ENCODE measurements at regions not wholly inside any gene's neighbourhood (a gene's known extent, or its start where the extent isn't known, plus 50 kb on each side); places are given as distances from the start of the nearest gene placed in this dataset.
A peak's percentile ranks its signal among the peaks of the same experiment; 100 is the strongest.

DNA sequence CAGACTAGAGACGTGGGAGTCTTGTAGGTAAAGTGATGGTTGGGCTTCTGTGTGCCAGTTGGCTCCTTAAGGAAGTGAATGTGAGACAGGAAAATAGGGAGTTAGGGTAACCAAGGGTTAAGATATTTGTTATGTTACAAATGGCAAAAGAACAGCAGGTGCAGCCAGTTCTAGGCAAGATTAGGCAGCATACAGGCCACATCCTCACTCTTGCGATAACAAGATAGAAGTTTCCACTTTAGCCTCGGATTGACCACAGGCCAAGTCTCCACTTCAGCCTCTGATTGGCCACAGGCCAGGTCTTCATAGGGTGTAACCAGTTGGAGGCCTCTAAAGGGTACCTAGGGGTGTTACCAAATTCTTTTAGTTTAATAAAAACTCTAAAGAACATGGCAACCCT is 54.6 kb upstream of the ABCA1 start:
- Histone ChIP-seq H3K27ac (ENCODE audit: extremely low read depth, low read depth, low read length) (no peak overlapping the region), H3K4me1 (ENCODE audit: control insufficient read depth, insufficient read depth, low read length) (no peaks in the 10 kb centered on the region), H3K4me3 (ENCODE audit: low read depth, low read length) (no peak overlapping the region), H3K9me3 (ENCODE audit: control insufficient read depth, insufficient read depth, low read depth, low read length) (no peaks in the 10 kb centered on the region), H3K36me3 (ENCODE audit: control insufficient read depth in 2 of 2, insufficient read depth in 1 of 2, low read length in 2 of 2) (no peaks in the 10 kb centered on the region)
- CTCF ChIA-PET = interaction anchor here (0.7 kb wide), 1 partner anchor 9 kb away, joined by 3 read pairs; no protein-coding TSS in a partner anchor
- POLR2A ChIA-PET = interaction anchor here (0.6 kb wide), 1 partner anchor 12 kb away, joined by 4 read pairs; no protein-coding TSS in a partner anchor
- TF ChIP-seq, protein P1, sequence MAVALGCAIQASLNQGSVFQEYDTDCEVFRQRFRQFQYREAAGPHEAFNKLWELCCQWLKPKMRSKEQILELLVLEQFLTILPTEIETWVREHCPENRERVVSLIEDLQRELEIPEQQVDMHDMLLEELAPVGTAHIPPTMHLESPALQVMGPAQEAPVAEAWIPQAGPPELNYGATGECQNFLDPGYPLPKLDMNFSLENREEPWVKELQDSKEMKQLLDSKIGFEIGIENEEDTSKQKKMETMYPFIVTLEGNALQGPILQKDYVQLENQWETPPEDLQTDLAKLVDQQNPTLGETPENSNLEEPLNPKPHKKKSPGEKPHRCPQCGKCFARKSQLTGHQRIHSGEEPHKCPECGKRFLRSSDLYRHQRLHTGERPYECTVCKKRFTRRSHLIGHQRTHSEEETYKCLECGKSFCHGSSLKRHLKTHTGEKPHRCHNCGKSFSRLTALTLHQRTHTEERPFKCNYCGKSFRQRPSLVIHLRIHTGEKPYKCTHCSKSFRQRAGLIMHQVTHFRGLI (tag by site-specific recombination; IDR thresholded peaks at IDR 0.05) = peak; percentile 65; the same call in 1 of the 2 replicates
- TF ChIP-seq, protein P2, sequence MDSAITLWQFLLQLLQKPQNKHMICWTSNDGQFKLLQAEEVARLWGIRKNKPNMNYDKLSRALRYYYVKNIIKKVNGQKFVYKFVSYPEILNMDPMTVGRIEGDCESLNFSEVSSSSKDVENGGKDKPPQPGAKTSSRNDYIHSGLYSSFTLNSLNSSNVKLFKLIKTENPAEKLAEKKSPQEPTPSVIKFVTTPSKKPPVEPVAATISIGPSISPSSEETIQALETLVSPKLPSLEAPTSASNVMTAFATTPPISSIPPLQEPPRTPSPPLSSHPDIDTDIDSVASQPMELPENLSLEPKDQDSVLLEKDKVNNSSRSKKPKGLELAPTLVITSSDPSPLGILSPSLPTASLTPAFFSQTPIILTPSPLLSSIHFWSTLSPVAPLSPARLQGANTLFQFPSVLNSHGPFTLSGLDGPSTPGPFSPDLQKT (IDR thresholded peaks at IDR 0.05; ENCODE audit: borderline replicate concordance, low read depth, low read length) = no peak

DNA sequence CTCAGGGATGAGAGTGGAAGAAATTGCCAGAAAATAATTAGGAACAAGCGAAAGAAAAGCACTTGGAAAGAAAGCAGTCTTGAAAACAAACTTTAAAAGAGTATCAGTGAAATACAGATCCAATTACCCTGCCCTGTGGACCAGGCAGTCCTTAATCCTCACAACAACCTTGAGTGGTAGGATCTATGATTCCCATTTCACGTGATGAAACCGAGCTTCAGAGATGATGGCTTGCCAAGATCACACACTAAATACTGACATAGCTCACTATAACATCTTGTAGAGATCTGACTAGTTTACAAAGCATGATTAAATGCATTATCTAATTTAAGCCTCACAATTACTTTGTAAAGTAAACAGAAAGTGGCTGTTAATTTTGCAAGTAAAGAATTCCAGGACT is 55.5 kb upstream of the ABCA1 start:
- POLR2A ChIA-PET = no interaction called here
- TF ChIP-seq PRDM4 (tag by site-specific recombination; IDR thresholded peaks at IDR 0.05) = no peak
- TF ChIP-seq ZNF433 (tag by site-specific recombination; IDR thresholded peaks at IDR 0.05; ENCODE audit: low read depth) = no peak
- no peak for TF ChIP-seq SCRT1 (tag by site-specific recombination; IDR thresholded peaks at IDR 0.05; ENCODE audit: borderline replicate concordance)
- no peak for TF ChIP-seq KLF1 (tag by site-specific recombination; IDR thresholded peaks at IDR 0.05)
- no peak for TF ChIP-seq ZNF202 (tag by site-specific recombination; IDR thresholded peaks at IDR 0.05; ENCODE audit: borderline replicate concordance)
- TF ChIP-seq HOXA7 (CRISPR knock-in tag; IDR thresholded peaks at IDR 0.05; ENCODE audit: borderline replicate concordance) = no peak
- no peak for TF ChIP-seq ZNF776 (tag by site-specific recombination; IDR thresholded peaks at IDR 0.05; ENCODE audit: borderline replicate concordance)
- TF ChIP-seq, protein P3, sequence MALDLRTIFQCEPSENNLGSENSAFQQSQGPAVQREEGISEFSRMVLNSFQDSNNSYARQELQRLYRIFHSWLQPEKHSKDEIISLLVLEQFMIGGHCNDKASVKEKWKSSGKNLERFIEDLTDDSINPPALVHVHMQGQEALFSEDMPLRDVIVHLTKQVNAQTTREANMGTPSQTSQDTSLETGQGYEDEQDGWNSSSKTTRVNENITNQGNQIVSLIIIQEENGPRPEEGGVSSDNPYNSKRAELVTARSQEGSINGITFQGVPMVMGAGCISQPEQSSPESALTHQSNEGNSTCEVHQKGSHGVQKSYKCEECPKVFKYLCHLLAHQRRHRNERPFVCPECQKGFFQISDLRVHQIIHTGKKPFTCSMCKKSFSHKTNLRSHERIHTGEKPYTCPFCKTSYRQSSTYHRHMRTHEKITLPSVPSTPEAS (tag by site-specific recombination; IDR thresholded peaks at IDR 0.05) = no peak
- no peak for TF ChIP-seq ZNF184 (tag by site-specific recombination; IDR thresholded peaks at IDR 0.05)
- TF ChIP-seq, protein P4, sequence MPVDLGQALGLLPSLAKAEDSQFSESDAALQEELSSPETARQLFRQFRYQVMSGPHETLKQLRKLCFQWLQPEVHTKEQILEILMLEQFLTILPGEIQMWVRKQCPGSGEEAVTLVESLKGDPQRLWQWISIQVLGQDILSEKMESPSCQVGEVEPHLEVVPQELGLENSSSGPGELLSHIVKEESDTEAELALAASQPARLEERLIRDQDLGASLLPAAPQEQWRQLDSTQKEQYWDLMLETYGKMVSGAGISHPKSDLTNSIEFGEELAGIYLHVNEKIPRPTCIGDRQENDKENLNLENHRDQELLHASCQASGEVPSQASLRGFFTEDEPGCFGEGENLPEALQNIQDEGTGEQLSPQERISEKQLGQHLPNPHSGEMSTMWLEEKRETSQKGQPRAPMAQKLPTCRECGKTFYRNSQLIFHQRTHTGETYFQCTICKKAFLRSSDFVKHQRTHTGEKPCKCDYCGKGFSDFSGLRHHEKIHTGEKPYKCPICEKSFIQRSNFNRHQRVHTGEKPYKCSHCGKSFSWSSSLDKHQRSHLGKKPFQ (tag by site-specific recombination; IDR thresholded peaks at IDR 0.05) = no peak
- no peak for TF ChIP-seq PBX3 (CRISPR knock-in tag; IDR thresholded peaks at IDR 0.05)
- no peak for TF ChIP-seq ZFP3 (tag by site-specific recombination; IDR thresholded peaks at IDR 0.05; ENCODE audit: low read depth)
- TF ChIP-seq, protein P5, sequence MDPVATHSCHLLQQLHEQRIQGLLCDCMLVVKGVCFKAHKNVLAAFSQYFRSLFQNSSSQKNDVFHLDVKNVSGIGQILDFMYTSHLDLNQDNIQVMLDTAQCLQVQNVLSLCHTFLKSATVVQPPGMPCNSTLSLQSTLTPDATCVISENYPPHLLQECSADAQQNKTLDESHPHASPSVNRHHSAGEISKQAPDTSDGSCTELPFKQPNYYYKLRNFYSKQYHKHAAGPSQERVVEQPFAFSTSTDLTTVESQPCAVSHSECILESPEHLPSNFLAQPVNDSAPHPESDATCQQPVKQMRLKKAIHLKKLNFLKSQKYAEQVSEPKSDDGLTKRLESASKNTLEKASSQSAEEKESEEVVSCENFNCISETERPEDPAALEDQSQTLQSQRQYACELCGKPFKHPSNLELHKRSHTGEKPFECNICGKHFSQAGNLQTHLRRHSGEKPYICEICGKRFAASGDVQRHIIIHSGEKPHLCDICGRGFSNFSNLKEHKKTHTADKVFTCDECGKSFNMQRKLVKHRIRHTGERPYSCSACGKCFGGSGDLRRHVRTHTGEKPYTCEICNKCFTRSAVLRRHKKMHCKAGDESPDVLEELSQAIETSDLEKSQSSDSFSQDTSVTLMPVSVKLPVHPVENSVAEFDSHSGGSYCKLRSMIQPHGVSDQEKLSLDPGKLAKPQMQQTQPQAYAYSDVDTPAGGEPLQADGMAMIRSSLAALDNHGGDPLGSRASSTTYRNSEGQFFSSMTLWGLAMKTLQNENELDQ (tag by site-specific recombination; IDR thresholded peaks at IDR 0.05; ENCODE audit: low read depth) = no peak

More for the DNA sequence above, 55.5 kb upstream of the ABCA1 start:
- Histone ChIP-seq H3K27ac (ENCODE audit: extremely low read depth, low read depth, low read length) (no peak overlapping the region), H3K4me1 (ENCODE audit: control insufficient read depth, insufficient read depth, low read length) (no peaks in the 10 kb centered on the region), H3K4me3 (ENCODE audit: low read depth, low read length) (no peak overlapping the region), H3K9me3 (ENCODE audit: control insufficient read depth, insufficient read depth, low read depth, low read length) (no peaks in the 10 kb centered on the region), H3K36me3 (ENCODE audit: control insufficient read depth in 2 of 2, insufficient read depth in 1 of 2, low read length in 2 of 2) (no peaks in the 10 kb centered on the region)
- CTCF ChIA-PET = interaction anchor here (0.7 kb wide), 1 partner anchor 149 kb away, joined by 3 read pairs; no protein-coding TSS in a partner anchor
